ENCODE measurements at regions not wholly inside any gene's neighbourhood (a gene's known extent, or its start where the extent isn't known, plus 50 kb on each side); places are given as distances from the start of the nearest gene placed in this dataset.
"Not testable (repeated sequence)": the region's sequence is repeated elsewhere in the genome, so short reads cannot be mapped to it uniquely, and the experiment has no call there.

DNA sequence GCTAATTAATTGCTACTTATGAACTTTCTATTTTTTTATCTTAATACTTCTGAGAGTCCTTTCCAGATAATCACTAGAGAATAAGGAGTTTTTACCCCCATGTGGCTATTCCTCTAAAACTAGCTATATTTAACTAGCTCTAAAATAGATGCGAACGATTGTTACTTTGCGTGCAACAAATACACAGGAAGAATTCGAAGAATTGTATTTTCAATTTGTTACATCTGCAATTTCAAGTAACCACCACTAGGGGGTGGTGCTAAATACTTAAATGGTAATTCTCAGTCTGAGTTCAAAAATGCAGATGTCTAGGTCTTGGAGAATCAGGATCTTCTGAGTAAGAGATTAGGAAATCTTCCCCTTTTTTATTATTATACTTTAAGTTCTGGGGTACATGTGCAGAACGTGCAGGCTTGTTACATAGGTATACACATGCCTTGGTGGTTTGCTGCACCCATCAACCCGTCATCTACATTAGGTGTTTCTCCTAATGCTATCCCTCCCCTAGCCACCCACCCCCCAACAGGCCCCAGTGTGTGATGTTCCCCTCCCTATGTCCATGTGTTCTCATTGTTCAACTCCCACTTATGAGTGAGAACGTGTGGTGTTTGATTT lies 80.9 kb upstream of the KIF2A start:
- TF ChIP-seq, protein P1, sequence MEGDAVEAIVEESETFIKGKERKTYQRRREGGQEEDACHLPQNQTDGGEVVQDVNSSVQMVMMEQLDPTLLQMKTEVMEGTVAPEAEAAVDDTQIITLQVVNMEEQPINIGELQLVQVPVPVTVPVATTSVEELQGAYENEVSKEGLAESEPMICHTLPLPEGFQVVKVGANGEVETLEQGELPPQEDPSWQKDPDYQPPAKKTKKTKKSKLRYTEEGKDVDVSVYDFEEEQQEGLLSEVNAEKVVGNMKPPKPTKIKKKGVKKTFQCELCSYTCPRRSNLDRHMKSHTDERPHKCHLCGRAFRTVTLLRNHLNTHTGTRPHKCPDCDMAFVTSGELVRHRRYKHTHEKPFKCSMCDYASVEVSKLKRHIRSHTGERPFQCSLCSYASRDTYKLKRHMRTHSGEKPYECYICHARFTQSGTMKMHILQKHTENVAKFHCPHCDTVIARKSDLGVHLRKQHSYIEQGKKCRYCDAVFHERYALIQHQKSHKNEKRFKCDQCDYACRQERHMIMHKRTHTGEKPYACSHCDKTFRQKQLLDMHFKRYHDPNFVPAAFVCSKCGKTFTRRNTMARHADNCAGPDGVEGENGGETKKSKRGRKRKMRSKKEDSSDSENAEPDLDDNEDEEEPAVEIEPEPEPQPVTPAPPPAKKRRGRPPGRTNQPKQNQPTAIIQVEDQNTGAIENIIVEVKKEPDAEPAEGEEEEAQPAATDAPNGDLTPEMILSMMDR (IDR thresholded peaks at IDR 0.05), result peak; percentile 23 to 63 (median 55)
- TF ChIP-seq POLR2A (IDR thresholded peaks at IDR 0.05), result not testable (repeated sequence)
